ENCODE measurements at regions not wholly inside any gene's neighbourhood (a gene's known extent, or its start where the extent isn't known, plus 50 kb on each side); places are given as distances from the start of the nearest gene placed in this dataset.

- Histone ChIP-seq H3K4me3 (ENCODE audit: low read depth, low read length) (no peak overlapping the region), H3K27me3 (ENCODE audit: control insufficient read depth, insufficient read depth, low read length) (no peaks in the 10 kb centered on the region), H3K36me3 (ENCODE audit: control insufficient read depth, insufficient read depth, low read length) (no peaks in the 10 kb centered on the region)
- FAIRE-seq (no peak), DNase-seq (ENCODE audit: low read depth) (no peak)
- TF ChIP-seq CTCF (IDR thresholded peaks at IDR 0.05; ENCODE audit: insufficient read depth, low read length, severe bottlenecking) = no peak
Measured at GRCh38 chr7:10875080-10875479, 98.6 kb upstream of the PHF14 start.

GRCh38 chr7:10888861-10889260 is 84.8 kb upstream of the PHF14 start:
- Histone ChIP-seq H3K36me3 (ENCODE audit: control insufficient read depth, insufficient read depth, low read length) (no peaks in the 10 kb centered on the region), H3K4me3 (ENCODE audit: low read depth, low read length) (no peak overlapping the region), H3K27me3 (ENCODE audit: control insufficient read depth, insufficient read depth, low read length) (no peaks in the 10 kb centered on the region)
- DNase-seq (ENCODE audit: low read depth) (no peak), FAIRE-seq (no peak)
- TF ChIP-seq CTCF (IDR thresholded peaks at IDR 0.05; ENCODE audit: insufficient read depth, low read length, severe bottlenecking) = no peak

GRCh38 chr7:10889266-10889898 is 84.3 kb upstream of the PHF14 start:
- Histone ChIP-seq H3K27me3 (ENCODE audit: control insufficient read depth, insufficient read depth, low read length) (no peaks in the 10 kb centered on the region), H3K36me3 (ENCODE audit: control insufficient read depth, insufficient read depth, low read length) (no peaks in the 10 kb centered on the region), H3K4me3 (ENCODE audit: low read depth, low read length) (no peak overlapping the region)
- peak; percentile 66 for TF ChIP-seq CTCF (IDR thresholded peaks at IDR 0.05; ENCODE audit: insufficient read depth, low read length, severe bottlenecking)
- FAIRE-seq = peak; percentile 55
- DNase-seq (ENCODE audit: low read depth) = peak; percentile 52

- no peak overlapping the region for H3K4me3 ChIP-seq (ENCODE audit: low read depth, low read length)
- H3K27me3 ChIP-seq (ENCODE audit: control insufficient read depth, insufficient read depth, low read length) = no peaks in the 10 kb centered on the region
- no peaks in the 10 kb centered on the region for H3K36me3 ChIP-seq (ENCODE audit: control insufficient read depth, insufficient read depth, low read length)
- DNase-seq (ENCODE audit: low read depth) (no peak), FAIRE-seq (no peak)
- no peak for TF ChIP-seq CTCF (IDR thresholded peaks at IDR 0.05; ENCODE audit: insufficient read depth, low read length, severe bottlenecking)
Measured at GRCh38 chr7:10908600-10908999, 65.1 kb upstream of the PHF14 start.

GRCh38 chr7:10910447-10910846 is 63.2 kb upstream of the PHF14 start:
- Histone ChIP-seq H3K36me3 (ENCODE audit: control insufficient read depth, insufficient read depth, low read length) (no peaks in the 10 kb centered on the region), H3K27me3 (ENCODE audit: control insufficient read depth, insufficient read depth, low read length) (no peaks in the 10 kb centered on the region), H3K4me3 (ENCODE audit: low read depth, low read length) (no peak overlapping the region)
- TF ChIP-seq CTCF (IDR thresholded peaks at IDR 0.05; ENCODE audit: insufficient read depth, low read length, severe bottlenecking) = no peak
- FAIRE-seq (no peak), DNase-seq (ENCODE audit: low read depth) (no peak)

- FAIRE-seq (no peak), DNase-seq (ENCODE audit: low read depth) (no peak)
- TF ChIP-seq CTCF (IDR thresholded peaks at IDR 0.05; ENCODE audit: insufficient read depth, low read length, severe bottlenecking) = no peak
- Histone ChIP-seq H3K27me3 (ENCODE audit: control insufficient read depth, insufficient read depth, low read length) (no peaks in the 10 kb centered on the region), H3K4me3 (ENCODE audit: low read depth, low read length) (no peak overlapping the region), H3K36me3 (ENCODE audit: control insufficient read depth, insufficient read depth, low read length) (no peaks in the 10 kb centered on the region)
Measured at GRCh38 chr7:10912077-10912476, 61.6 kb upstream of the PHF14 start.
